ENCODE measurements at regions not wholly inside any gene's neighbourhood (a gene's known extent, or its start where the extent isn't known, plus 50 kb on each side); places are given as distances from the start of the nearest gene placed in this dataset.
"Not testable (repeated sequence)": the region's sequence is repeated elsewhere in the genome, so short reads cannot be mapped to it uniquely, and the experiment has no call there.

- TF ChIP-seq CTCF (conservative IDR thresholded peaks at IDR 0.05; ENCODE audit: low read depth, low read length); EZH2 (IDR thresholded peaks at IDR 0.05; ENCODE audit: borderline replicate concordance, low read depth, low read length, poor library complexity, severe bottlenecking): not testable (repeated sequence)
Measured at GRCh38 chr13:44647560-44647959, 71.4 kb upstream of the TSC22D1 start.
